ENCODE measurements at regions not wholly inside any gene's neighbourhood (a gene's known extent, or its start where the extent isn't known, plus 50 kb on each side); places are given as distances from the start of the nearest gene placed in this dataset.

DNA sequence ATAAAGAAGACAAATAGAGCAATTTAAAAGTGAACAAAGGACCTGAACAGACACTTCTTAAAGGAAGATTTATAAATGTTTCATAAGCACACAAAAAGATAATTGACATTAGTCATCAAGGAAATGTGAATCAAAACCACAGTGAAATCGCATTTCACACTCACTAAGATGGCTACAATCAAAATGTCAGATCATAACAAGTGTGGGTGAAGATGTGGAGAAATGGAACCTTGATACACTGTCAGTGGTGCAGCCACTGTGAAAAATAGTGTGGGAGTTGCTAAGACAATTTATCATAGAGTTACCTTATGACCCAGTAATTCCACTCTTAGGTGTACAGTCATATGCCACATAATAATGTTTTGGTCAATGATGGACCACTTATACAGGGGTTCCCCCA lies 54.5 kb upstream of the HTR4 start:
- TF ChIP-seq, protein P1, sequence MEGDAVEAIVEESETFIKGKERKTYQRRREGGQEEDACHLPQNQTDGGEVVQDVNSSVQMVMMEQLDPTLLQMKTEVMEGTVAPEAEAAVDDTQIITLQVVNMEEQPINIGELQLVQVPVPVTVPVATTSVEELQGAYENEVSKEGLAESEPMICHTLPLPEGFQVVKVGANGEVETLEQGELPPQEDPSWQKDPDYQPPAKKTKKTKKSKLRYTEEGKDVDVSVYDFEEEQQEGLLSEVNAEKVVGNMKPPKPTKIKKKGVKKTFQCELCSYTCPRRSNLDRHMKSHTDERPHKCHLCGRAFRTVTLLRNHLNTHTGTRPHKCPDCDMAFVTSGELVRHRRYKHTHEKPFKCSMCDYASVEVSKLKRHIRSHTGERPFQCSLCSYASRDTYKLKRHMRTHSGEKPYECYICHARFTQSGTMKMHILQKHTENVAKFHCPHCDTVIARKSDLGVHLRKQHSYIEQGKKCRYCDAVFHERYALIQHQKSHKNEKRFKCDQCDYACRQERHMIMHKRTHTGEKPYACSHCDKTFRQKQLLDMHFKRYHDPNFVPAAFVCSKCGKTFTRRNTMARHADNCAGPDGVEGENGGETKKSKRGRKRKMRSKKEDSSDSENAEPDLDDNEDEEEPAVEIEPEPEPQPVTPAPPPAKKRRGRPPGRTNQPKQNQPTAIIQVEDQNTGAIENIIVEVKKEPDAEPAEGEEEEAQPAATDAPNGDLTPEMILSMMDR (IDR thresholded peaks at IDR 0.05; ENCODE audit: extremely low read depth in 1 of 2, insufficient read depth in 1 of 2, low read depth in 1 of 2, low read length in 2 of 2) = no peak
- TF ChIP-seq MYC (IDR thresholded peaks at IDR 0.05; ENCODE audit: low read depth, low read length) = no peak
- no peak for TF ChIP-seq EZH2 (IDR thresholded peaks at IDR 0.05; ENCODE audit: borderline replicate concordance, low read depth, low read length, severe bottlenecking)
- no peak for TF ChIP-seq POLR2A (IDR thresholded peaks at IDR 0.05; ENCODE audit: low read depth, low read length)
- no peak for TF ChIP-seq JUN (IDR thresholded peaks at IDR 0.05; ENCODE audit: borderline replicate concordance, insufficient read depth, insufficient read length, low read depth)
- TF ChIP-seq GATA2 (IDR thresholded peaks at IDR 0.05; ENCODE audit: insufficient read depth, insufficient read length, low read depth, low read length) = no peak
- no peak for TF ChIP-seq POLR2AphosphoS5 (IDR thresholded peaks at IDR 0.05; ENCODE audit: insufficient read depth, low read depth, low read length)
